ENCODE measurements at regions not wholly inside any gene's neighbourhood (a gene's known extent, or its start where the extent isn't known, plus 50 kb on each side); places are given as distances from the start of the nearest gene placed in this dataset.
"Not testable (repeated sequence)": the region's sequence is repeated elsewhere in the genome, so short reads cannot be mapped to it uniquely, and the experiment has no call there.

GRCh38 chr9:108277216-108277615 lies 578.6 kb downstream of the ACTL7B start:
- no peak for DNase-seq (ENCODE audit: low spot score)

GRCh38 chr9:108275906-108276305 lies 579.9 kb downstream of the ACTL7B start:
- DNase-seq (ENCODE audit: low spot score): no peak

GRCh38 chr9:108274971-108275370 lies 580.8 kb downstream of the ACTL7B start:
- DNase-seq (ENCODE audit: low spot score): no peak

- DNase-seq (ENCODE audit: low spot score): no peak
Measured at GRCh38 chr9:108273988-108274387, 581.8 kb downstream of the ACTL7B start.

- peak; percentile 61 for DNase-seq (ENCODE audit: low spot score)
Measured at GRCh38 chr9:108272349-108272899, 583.4 kb downstream of the ACTL7B start.

- peak; percentile 89 for DNase-seq (ENCODE audit: low spot score)
Measured at GRCh38 chr9:108271646-108272348, 584.0 kb downstream of the ACTL7B start.

GRCh38 chr9:108271236-108271635 lies 584.5 kb downstream of the ACTL7B start:
- DNase-seq (ENCODE audit: low spot score): peak; percentile 7

GRCh38 chr9:108270561-108270960 lies 585.2 kb downstream of the ACTL7B start:
- no peak for DNase-seq (ENCODE audit: low spot score)

- no peak for DNase-seq (ENCODE audit: low spot score)
Measured at GRCh38 chr9:108270051-108270450, 585.7 kb downstream of the ACTL7B start.

- no peak for DNase-seq (ENCODE audit: low spot score)
Measured at GRCh38 chr9:108269371-108269770, 586.4 kb downstream of the ACTL7B start.

GRCh38 chr9:108265065-108265464 lies 590.7 kb downstream of the ACTL7B start:
- no peak for DNase-seq (ENCODE audit: low spot score)

GRCh38 chr9:108264093-108264492 lies 591.7 kb downstream of the ACTL7B start:
- no peak for DNase-seq (ENCODE audit: low spot score)

GRCh38 chr9:108262836-108263235 lies 593.0 kb downstream of the ACTL7B start:
- DNase-seq (ENCODE audit: low spot score): no peak

- no peak for DNase-seq (ENCODE audit: low spot score)
Measured at GRCh38 chr9:108259917-108260675, 595.7 kb downstream of the ACTL7B start.

GRCh38 chr9:108258640-108259039 lies 597.1 kb downstream of the ACTL7B start:
- no peak for DNase-seq (ENCODE audit: low spot score)

- no peak for DNase-seq (ENCODE audit: low spot score)
Measured at GRCh38 chr9:108257382-108257781, 598.4 kb downstream of the ACTL7B start.

GRCh38 chr9:108254236-108254635 lies 601.5 kb downstream of the ACTL7B start:
- DNase-seq (ENCODE audit: low spot score): no peak

- not testable (repeated sequence) for DNase-seq (ENCODE audit: low spot score)
Measured at GRCh38 chr9:108247391-108247790, 608.4 kb downstream of the ACTL7B start.

- DNase-seq (ENCODE audit: low spot score): peak; percentile 18
Measured at GRCh38 chr9:108245901-108246300, 609.9 kb downstream of the ACTL7B start.

GRCh38 chr9:108245331-108245730 lies 610.5 kb downstream of the ACTL7B start:
- DNase-seq (ENCODE audit: low spot score): no peak

GRCh38 chr9:108244686-108245085 lies 611.1 kb downstream of the ACTL7B start:
- DNase-seq (ENCODE audit: low spot score): no peak

GRCh38 chr9:108241384-108242073 lies 614.3 kb downstream of the ACTL7B start:
- no peak for DNase-seq (ENCODE audit: low spot score)

Measured in H4 (cell line).